Body of pancreas (tissue), 4 donors: ENCODE measurements at regions not wholly inside any gene's neighbourhood (a gene's known extent, or its start where the extent isn't known, plus 50 kb on each side); places are given as distances from the start of the nearest gene placed in this dataset.

Experiments
- ATAC-seq: fragments of 150-250 bp; one replicate; pipeline ENCODE4 v1.9.1; 2016
- DNase-seq, 4 donors: peaks; one replicate each; pipeline ENCODE4 v3.0.0-alpha.2; 2019
- H3K27ac ChIP-seq, 4 donors: fragments of 200-600 bp; sonication (generic); 1 replicate in 3 of 4; 2 replicates in 1 of 4; pipeline versions ENCODE4 v1.5.1 to v1.6.1; 2016 to 2019; ENCODE audit warnings: mild to moderate bottlenecking in 1 of 4, mixed read lengths in 1 of 4, moderate library complexity in 1 of 4
- H3K27me3 ChIP-seq, 2 donors: fragments of 200-600 bp; sonication (generic); one replicate each; pipeline ENCODE4 v1.6.0; 2016; ENCODE audit warnings: mild to moderate bottlenecking in 1 of 2
- H3K36me3 ChIP-seq, 2 donors: fragments of 200-600 bp; sonication (generic); replicated peaks in 1 of 2; 2 replicates each; pipeline ENCODE4 v1.5.1; 2016; ENCODE audit warnings: low read depth in 2 of 2; ENCODE audit not compliant: insufficient read depth in 1 of 2
- H3K4me1 ChIP-seq: fragments of 200-600 bp; sonication (generic); one replicate; pipeline ENCODE4 v1.6.0; 2016
- H3K4me3 ChIP-seq, 2 donors: fragments of 200-600 bp; sonication (generic); 1 replicate in 1 of 2; 2 replicates in 1 of 2; pipeline ENCODE4 v1.5.1; 2016 to 2019
- H3K9me3 ChIP-seq, 3 donors: fragments of 200-600 bp; sonication (generic); 1 replicate in 2 of 3; 2 replicates in 1 of 3; pipeline ENCODE4 v1.5.1; 2016
- CTCF ChIP-seq, 7 experiments: fragments of 450-650 bp in 4 of 7; fragments of 200-600 bp in 3 of 7; sonication (generic) in 3 of 7; IDR thresholded peaks; one replicate each; pipeline ENCODE4 v1.5.1; 2016 to 2019; ENCODE audit warnings: antibody characterized with exemption in 7 of 7
- POLR2A ChIP-seq, 3 donors: fragments of 450-650 bp; IDR thresholded peaks; one replicate each; pipeline ENCODE4 v1.6.1; 2016; ENCODE audit warnings: antibody characterized with exemption in 3 of 3, mild to moderate bottlenecking in 2 of 3
- WGBS, 2 donors: methylation state at CpG; one replicate each; pipeline ENCODE4 v1.1.5; 2017; 5-methylcytosine and 5-hydroxymethylcytosine counted together
- intact Hi-C: fragments of 100-400 bp; cut with DNase I; formaldehyde crosslinking; loops from one replicate; pipeline ENCODE4 v1.15.1; 2023

GRCh38 chr22:49035818-49036457 is 791.7 kb downstream of the BRD1 start:
- DNase-seq (no peak), ATAC-seq (no peak)
- 46% methylated on average over 4 to 20 of the region's 23 CpGs for WGBS, 2 donors
- no peaks in the 10 kb centered on the region for H3K27me3 ChIP-seq
- TF ChIP-seq POLR2A (IDR thresholded peaks at IDR 0.05): peak in 1 of 3 donors; percentile 6
- TF ChIP-seq CTCF (IDR thresholded peaks at IDR 0.05): no peak
- no peak overlapping the region for H3K4me3 ChIP-seq
- no peaks in the 10 kb centered on the region for H3K36me3 ChIP-seq
- H3K9me3 ChIP-seq: no peaks in the 10 kb centered on the region
- peaks cover 10% of the 10 kb centered on the region for H3K4me1 ChIP-seq
- intact Hi-C loops: no loop called here
- H3K27ac ChIP-seq: no peak overlapping the region

GRCh38 chr22:49034836-49035817 is 792.5 kb downstream of the BRD1 start:
- no peak for ATAC-seq
- Histone ChIP-seq H3K4me3 (no peak overlapping the region), H3K9me3 (no peaks in the 10 kb centered on the region), H3K36me3 (no peaks in the 10 kb centered on the region), H3K4me1 (peaks cover 10% of the 10 kb centered on the region), H3K27ac (no peak overlapping the region), H3K27me3 (no peaks in the 10 kb centered on the region)
- WGBS, 2 donors: 83 to 95% methylated on average over 4 to 27 of the region's 30 CpGs
- TF ChIP-seq POLR2A (IDR thresholded peaks at IDR 0.05): no peak
- no peak for TF ChIP-seq CTCF (IDR thresholded peaks at IDR 0.05)
- intact Hi-C loops: no loop called here
- DNase-seq: no peak

GRCh38 chr22:49033616-49034015 is 794.1 kb downstream of the BRD1 start:
- TF ChIP-seq CTCF (IDR thresholded peaks at IDR 0.05) (no peak), POLR2A (IDR thresholded peaks at IDR 0.05) (no peak)
- intact Hi-C loops: no loop called here
- no peaks in the 10 kb centered on the region for H3K27me3 ChIP-seq
- DNase-seq: no peak
- 81 to 85% methylated on average over 4 to 9 of the region's 9 CpGs for WGBS, 2 donors
- no peaks in the 10 kb centered on the region for H3K36me3 ChIP-seq
- no peak overlapping the region for H3K27ac ChIP-seq
- no peak overlapping the region for H3K4me3 ChIP-seq
- no peaks in the 10 kb centered on the region for H3K9me3 ChIP-seq
- peaks cover 10% of the 10 kb centered on the region for H3K4me1 ChIP-seq
- no peak for ATAC-seq

- no peak for DNase-seq
- no peaks in the 10 kb centered on the region for H3K27me3 ChIP-seq
Observed at GRCh38 chr22:49032821-49033220, 794.9 kb downstream of the BRD1 start.

More at GRCh38 chr22:49032821-49033220, 794.9 kb downstream of the BRD1 start:
- Histone ChIP-seq H3K4me3 (no peak overlapping the region), H3K9me3 (no peaks in the 10 kb centered on the region), H3K27ac (no peak overlapping the region), H3K36me3 (no peaks in the 10 kb centered on the region), H3K4me1 (peaks cover 10% of the 10 kb centered on the region)
- ATAC-seq: no peak
- intact Hi-C loops: no loop called here
- WGBS, 2 donors: 50 to 76% methylated on average over 16 of the region's 17 CpGs
- no peak for TF ChIP-seq CTCF (IDR thresholded peaks at IDR 0.05)
- no peak for TF ChIP-seq POLR2A (IDR thresholded peaks at IDR 0.05)
